NCI-H1436 treated with DMSO at 0.1 percent for 48 hours (cell line): ENCODE measurements at regions not wholly inside any gene's neighbourhood (a gene's known extent, or its start where the extent isn't known, plus 50 kb on each side); places are given as distances from the start of the nearest gene placed in this dataset.
"Not testable (repeated sequence)": the region's sequence is repeated elsewhere in the genome, so short reads cannot be mapped to it uniquely, and the experiment has no call there.

ENCODE experiments used
- DNase-seq: peaks from one replicate; lab custom pipeline; 2025; lab: John Stamatoyannopoulos, UW

- no peak for DNase-seq
These were observed 61.8 kb upstream of the ARL4C start for GRCh38 chr2:234558642-234559041.

GRCh38 chr2:234556848-234557573 lies 60.1 kb upstream of the ARL4C start:
- DNase-seq: no peak

- DNase-seq: no peak
These were observed 58.9 kb upstream of the ARL4C start for GRCh38 chr2:234555616-234556249.

- no peak for DNase-seq
These were observed 58.3 kb upstream of the ARL4C start for GRCh38 chr2:234555161-234555560.

DNA sequence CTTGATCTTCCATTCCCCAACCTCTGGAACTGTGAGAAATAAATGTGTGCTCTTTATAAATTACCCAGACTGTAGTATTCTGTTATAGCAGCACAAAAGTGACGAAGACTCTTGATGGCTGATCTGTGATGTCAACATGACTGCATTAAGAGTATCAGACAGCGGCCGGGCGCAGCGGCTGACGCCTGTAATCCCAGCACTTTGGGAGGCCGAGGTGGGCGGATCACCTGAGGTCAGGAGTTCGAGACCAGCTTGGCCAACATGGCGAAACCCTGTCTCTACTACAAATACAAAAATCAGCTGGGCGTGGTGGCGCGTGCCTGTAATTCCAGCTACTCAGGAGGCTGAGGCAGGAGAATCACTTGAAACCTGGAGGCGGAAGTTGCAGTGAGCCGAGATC lies 56.3 kb upstream of the ARL4C start:
- not testable (repeated sequence) for DNase-seq

DNA sequence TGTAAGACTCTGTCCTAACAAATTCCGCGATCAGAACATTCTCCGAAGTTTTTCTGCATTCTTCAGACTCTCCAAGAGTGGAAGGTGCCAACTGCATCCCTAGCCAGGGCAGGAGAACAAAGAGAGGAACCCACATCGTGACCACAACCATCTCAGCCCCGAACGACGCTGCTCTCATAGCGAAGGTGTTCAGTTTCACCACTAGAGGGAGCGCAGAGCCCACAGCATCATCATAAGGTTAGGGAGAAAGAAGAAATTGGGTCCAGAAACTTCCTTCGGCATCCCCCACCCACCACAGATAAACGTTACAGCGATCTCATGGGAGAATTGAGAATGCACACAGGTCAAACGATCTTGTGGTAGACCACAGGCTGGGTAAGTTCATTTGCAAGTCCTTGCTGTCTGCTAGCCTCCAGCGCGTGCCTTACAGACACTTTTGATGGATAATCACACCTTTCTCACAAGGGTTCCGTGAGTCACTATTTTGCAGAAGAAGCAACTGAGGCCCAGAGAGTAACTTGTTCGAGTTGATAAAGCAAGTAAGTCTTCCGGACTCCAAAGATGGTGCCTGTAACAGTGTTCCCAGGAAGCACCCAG lies 53.7 kb upstream of the ARL4C start:
- DNase-seq: peak; percentile 52

- DNase-seq: no peak
These were observed 53.2 kb upstream of the ARL4C start for GRCh38 chr2:234550056-234550455.

DNA sequence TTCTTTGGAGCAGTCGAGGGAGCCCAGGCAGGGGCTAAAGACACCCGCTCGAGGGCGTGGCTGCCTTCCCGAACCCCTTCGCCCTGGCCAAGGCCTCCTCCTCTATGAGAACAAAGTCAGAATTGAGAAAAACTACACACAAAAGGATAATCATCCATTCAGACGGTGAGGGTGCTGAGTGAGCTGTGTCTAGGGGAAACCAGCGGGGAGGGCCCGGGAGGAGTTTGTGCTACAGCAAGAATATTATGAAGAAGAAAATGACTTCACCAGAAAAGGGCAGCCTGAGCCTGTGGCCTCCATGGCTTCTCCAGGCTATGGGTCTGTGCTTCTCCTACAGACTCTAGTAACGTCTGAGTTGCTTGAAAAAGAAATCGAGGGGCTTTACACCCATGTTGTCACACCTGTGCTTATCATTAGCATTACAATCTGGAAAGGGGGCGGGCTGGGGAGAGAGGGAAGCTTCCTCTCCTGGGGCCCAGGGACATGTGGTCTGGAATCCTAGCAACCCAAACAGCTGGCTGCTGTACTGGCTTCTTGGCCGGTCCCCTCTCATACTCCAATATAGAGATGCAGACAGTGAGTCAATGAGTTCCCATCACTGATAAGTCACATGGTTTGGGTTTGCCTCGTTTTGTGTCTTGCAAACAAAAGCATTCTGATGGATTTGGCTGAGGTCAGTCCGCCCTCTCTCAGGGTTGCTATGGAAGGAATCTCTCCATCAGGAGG lies 52.0 kb upstream of the ARL4C start:
- DNase-seq: no peak

DNA sequence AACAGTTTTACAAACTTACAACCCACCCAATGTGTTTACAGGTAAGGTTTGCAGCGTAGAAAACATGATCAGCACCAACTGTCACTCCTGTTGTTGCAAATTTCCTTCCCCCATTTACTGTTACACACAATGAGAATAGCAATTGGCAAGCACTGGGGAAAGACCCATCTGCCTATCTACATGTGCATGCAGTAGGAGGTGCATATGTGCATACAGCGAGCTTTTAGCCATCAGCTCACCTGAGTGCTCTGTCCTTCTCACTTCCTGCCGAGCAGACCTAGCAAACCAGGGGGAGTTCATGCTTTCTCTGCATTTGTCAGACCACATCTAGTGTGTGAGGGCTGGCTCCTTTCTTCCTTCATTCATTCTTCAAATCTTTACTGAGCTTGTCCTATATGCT lies 49.9 kb upstream of the ARL4C start:
- no peak for DNase-seq
